Activated naive CD4-positive, alpha-beta T cell treated with Interleukin-2 at 50 U/mL for 16 hours (primary cell): ENCODE measurements at regions not wholly inside any gene's neighbourhood (a gene's known extent, or its start where the extent isn't known, plus 50 kb on each side); places are given as distances from the start of the nearest gene placed in this dataset.
A peak's percentile ranks its signal among the peaks of the same experiment; 100 is the strongest.
"Not testable (repeated sequence)": the region's sequence is repeated elsewhere in the genome, so short reads cannot be mapped to it uniquely, and the experiment has no call there.

Experiments used
- DNase-seq: peaks from one replicate; pipeline ENCODE4 v3.0.0-alpha.2; 2020

- DNase-seq: no peak
Observed at GRCh38 chr16:48105976-48106375, 49.8 kb downstream of the ABCC12 start.

GRCh38 chr16:48105456-48105855 is 50.3 kb downstream of the ABCC12 start:
- DNase-seq: no peak

GRCh38 chr16:48103591-48103990 is 52.2 kb downstream of the ABCC12 start:
- no peak for DNase-seq

- DNase-seq: no peak
Observed at GRCh38 chr16:48102083-48103008, 53.4 kb downstream of the ABCC12 start.

- DNase-seq: peak; percentile 76
Observed at GRCh38 chr16:48101069-48101674, 54.6 kb downstream of the ABCC12 start.

- DNase-seq: no peak
Observed at GRCh38 chr16:48099455-48099854, 56.3 kb downstream of the ABCC12 start.

GRCh38 chr16:48098472-48098871 is 57.3 kb downstream of the ABCC12 start:
- DNase-seq: no peak

- DNase-seq: no peak
Observed at GRCh38 chr16:48091117-48091516, 64.7 kb downstream of the ABCC12 start.

GRCh38 chr16:48089053-48089792 is 66.6 kb downstream of the ABCC12 start:
- no peak for DNase-seq

GRCh38 chr16:48087639-48088038 is 68.2 kb downstream of the ABCC12 start:
- DNase-seq: no peak

- DNase-seq: no peak
Observed at GRCh38 chr16:48086422-48086821, 69.4 kb downstream of the ABCC12 start.

GRCh38 chr16:48085729-48086128 is 70.1 kb downstream of the ABCC12 start:
- no peak for DNase-seq

GRCh38 chr16:48084826-48085225 is 71.0 kb downstream of the ABCC12 start:
- DNase-seq: no peak

- DNase-seq: no peak
Observed at GRCh38 chr16:48082516-48082915, 73.3 kb downstream of the ABCC12 start.

- DNase-seq: no peak
Observed at GRCh38 chr16:48081656-48082055, 74.1 kb downstream of the ABCC12 start.

- DNase-seq: no peak
Observed at GRCh38 chr16:48076455-48077012, 79.3 kb downstream of the ABCC12 start.

- DNase-seq: no peak
Observed at GRCh38 chr16:48075398-48075797, 80.4 kb downstream of the ABCC12 start.

- no peak for DNase-seq
Observed at GRCh38 chr16:48067388-48067787, 88.4 kb downstream of the ABCC12 start.

GRCh38 chr16:48064971-48065370 is 90.8 kb downstream of the ABCC12 start:
- no peak for DNase-seq

GRCh38 chr16:48062681-48063080 is 93.1 kb downstream of the ABCC12 start:
- DNase-seq: no peak

- no peak for DNase-seq
Observed at GRCh38 chr16:48059936-48060335, 95.9 kb downstream of the ABCC12 start.

GRCh38 chr16:48059190-48059589 is 96.6 kb downstream of the ABCC12 start:
- not testable (repeated sequence) for DNase-seq

GRCh38 chr16:48057048-48057447 is 98.7 kb downstream of the ABCC12 start:
- DNase-seq: no peak
